ENCODE measurements at regions not wholly inside any gene's neighbourhood (a gene's known extent, or its start where the extent isn't known, plus 50 kb on each side); places are given as distances from the start of the nearest gene placed in this dataset.
"Not testable (repeated sequence)": the region's sequence is repeated elsewhere in the genome, so short reads cannot be mapped to it uniquely, and the experiment has no call there.

- DNase-seq = not testable (repeated sequence)
Observed at GRCh38 chr12:8396225-8397071, 59.3 kb upstream of the CLEC6A start.

- DNase-seq = not testable (repeated sequence)
Observed at GRCh38 chr12:8397378-8397777, 58.4 kb upstream of the CLEC6A start.

- DNase-seq = not testable (repeated sequence)
Observed at GRCh38 chr12:8399496-8400034, 56.2 kb upstream of the CLEC6A start.

DNA sequence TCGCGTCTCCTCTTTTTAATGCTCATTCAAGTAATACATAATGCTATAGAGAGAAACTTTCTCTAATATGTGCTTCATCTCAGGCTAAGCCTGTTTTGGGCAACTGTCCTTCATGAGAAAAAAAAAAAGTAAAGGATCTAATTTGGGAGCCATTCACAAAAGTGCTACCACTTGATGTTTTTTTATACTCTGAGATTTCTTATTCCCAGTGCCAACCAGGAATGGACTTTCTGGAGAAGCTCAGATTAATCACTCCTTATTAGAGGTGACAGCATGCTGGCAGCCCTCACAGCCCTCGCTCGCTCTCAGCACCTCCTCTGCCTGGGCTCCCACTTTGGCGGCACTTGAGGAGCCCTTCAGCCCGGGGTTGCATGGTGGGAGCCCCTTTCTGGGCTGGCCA lies 51.9 kb upstream of the CLEC6A start:
- DNase-seq = not testable (repeated sequence)

GRCh38 chr12:8404341-8404740 lies 51.4 kb upstream of the CLEC6A start:
- not testable (repeated sequence) for DNase-seq
